BJ (cell line): ENCODE measurements at regions not wholly inside any gene's neighbourhood (a gene's known extent, or its start where the extent isn't known, plus 50 kb on each side); places are given as distances from the start of the nearest gene placed in this dataset.

Experiments used
- CTCF ChIA-PET: fragments of 350-600 bp; formaldehyde crosslinking; extraction: SDS; loops from one replicate; lab custom pipeline; 2021; ENCODE audit warnings: antibody characterized with exemption, inconsistent platforms; lab: Yijun Ruan, JAX
- POLR2A ChIA-PET: fragments of 300-600 bp; sonication (Branson Sonifier 250); formaldehyde crosslinking; extraction: SDS; loops from one replicate; lab custom pipeline; 2021; ENCODE audit warnings: antibody characterized with exemption; lab: Charles Lee
- DNase-seq: peaks from one replicate; pipeline ENCODE4 v3.0.0-alpha.2; 2011; ENCODE audit warnings: low read depth
- H3K27me3 ChIP-seq: 2 replicates; pipeline ENCODE4 v1.6.0; 2011; ENCODE audit warnings: low read length; ENCODE audit not compliant: control insufficient read depth, insufficient read depth
- H3K36me3 ChIP-seq: 2 replicates; pipeline ENCODE4 v1.5.1; 2011; ENCODE audit warnings: low read length; ENCODE audit not compliant: control insufficient read depth, insufficient read depth
- H3K4me3 ChIP-seq: 2 replicates; pipeline ENCODE4 v1.5.1; 2011; ENCODE audit warnings: low read depth, mild to moderate bottlenecking, control low read depth, low read length
- TF ChIP-seq, protein P1 (sequence below): IDR thresholded peaks from 2 replicates; pipeline ENCODE4 v1.5.1; 2011; ENCODE audit warnings: low read depth, mild to moderate bottlenecking, control low read depth, inconsistent platforms, low read length, moderate library complexity; ENCODE audit not compliant: insufficient read depth

DNA sequence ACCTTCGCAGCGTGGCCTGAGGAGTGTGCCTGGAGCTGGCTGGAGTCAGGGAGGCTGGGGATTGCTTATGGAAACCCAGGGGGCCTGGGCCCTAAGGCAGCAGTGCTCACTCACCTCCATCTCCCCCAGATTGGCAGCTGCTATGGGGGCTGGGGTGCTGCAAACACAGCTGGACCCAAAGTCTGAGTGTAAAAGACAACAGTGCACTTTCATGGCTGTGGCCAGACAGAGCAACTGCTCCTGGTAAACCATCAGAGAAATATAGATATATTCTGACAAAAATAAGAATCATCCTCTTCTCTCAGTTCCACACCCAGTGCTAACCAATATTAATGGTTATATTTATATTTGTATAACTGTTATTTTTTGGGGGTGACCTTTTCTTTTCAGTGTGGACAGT is 123.9 kb downstream of the TENT4A start:
- Histone ChIP-seq H3K4me3 (no peak overlapping the region), H3K36me3 (no peaks in the 10 kb centered on the region), H3K27me3 (no peaks in the 10 kb centered on the region; the same call in 1 of the 2 replicates)
- TF ChIP-seq, protein P1, sequence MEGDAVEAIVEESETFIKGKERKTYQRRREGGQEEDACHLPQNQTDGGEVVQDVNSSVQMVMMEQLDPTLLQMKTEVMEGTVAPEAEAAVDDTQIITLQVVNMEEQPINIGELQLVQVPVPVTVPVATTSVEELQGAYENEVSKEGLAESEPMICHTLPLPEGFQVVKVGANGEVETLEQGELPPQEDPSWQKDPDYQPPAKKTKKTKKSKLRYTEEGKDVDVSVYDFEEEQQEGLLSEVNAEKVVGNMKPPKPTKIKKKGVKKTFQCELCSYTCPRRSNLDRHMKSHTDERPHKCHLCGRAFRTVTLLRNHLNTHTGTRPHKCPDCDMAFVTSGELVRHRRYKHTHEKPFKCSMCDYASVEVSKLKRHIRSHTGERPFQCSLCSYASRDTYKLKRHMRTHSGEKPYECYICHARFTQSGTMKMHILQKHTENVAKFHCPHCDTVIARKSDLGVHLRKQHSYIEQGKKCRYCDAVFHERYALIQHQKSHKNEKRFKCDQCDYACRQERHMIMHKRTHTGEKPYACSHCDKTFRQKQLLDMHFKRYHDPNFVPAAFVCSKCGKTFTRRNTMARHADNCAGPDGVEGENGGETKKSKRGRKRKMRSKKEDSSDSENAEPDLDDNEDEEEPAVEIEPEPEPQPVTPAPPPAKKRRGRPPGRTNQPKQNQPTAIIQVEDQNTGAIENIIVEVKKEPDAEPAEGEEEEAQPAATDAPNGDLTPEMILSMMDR, result no peak
- DNase-seq, result no peak
- CTCF ChIA-PET, result interaction anchor here (1.0 to 1.4 kb wide), 2 partner anchors 16 to 70 kb away, joined by 3 to 4 read pairs; no protein-coding TSS in a partner anchor
- POLR2A ChIA-PET, result no interaction called here

DNA sequence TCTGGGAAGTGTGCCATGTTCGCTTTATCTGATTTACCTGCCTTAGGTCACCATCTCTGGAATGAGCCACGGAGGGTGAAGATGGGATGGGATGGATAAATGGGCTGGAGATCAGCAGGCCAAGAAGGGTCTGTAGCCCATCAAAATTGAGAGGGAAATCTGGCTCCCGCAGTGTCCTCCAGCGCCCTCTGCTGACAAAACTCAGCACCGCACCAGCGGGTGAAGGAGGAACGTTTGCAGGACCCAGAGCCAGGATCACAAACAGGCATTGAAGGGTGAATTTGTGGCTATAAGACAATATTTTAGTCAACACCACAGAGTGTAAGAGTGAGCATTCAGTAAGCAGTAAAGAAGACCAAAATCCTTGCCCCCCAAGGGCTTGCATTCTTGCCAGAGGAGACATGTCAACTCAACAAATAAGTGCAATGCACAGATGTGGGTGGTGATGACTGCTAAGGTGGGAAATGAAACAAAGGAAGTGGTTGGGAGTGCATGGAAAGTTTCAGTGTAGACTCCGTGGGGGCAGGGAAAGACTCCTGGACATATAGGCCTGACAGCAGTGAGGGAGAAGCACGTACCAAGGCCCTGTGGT is 124.4 kb downstream of the TENT4A start:
- Histone ChIP-seq H3K36me3 (no peaks in the 10 kb centered on the region), H3K27me3 (no peaks in the 10 kb centered on the region; the same call in 1 of the 2 replicates), H3K4me3 (no peak overlapping the region)
- TF ChIP-seq, protein P1, result peak; percentile 79
- CTCF ChIA-PET, result no interaction called here
- POLR2A ChIA-PET, result no interaction called here
- no peak for DNase-seq

DNA sequence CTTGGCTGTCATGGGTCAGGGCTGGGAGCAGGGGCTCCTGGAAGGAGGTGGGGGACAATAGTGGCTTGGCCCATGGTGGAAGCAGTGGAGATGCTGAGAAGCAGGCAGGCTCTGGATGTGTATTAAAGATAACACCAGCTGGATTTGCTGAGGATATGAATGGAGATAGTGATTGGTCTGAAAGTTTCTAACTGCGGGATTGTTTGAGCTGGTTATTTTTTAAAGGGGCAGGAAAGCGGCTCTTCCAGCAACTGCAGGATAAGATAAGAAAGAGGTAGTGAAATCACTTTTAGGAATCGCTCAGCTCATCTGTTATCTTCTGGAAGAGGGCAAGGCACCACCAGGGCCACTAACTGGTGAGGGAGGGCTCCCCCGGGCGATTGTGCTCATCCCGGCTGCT is 125.5 kb downstream of the TENT4A start:
- TF ChIP-seq, protein P1, result no peak
- Histone ChIP-seq H3K36me3 (no peaks in the 10 kb centered on the region), H3K4me3 (no peak overlapping the region), H3K27me3 (no peaks in the 10 kb centered on the region; the same call in 1 of the 2 replicates)
- CTCF ChIA-PET, result interaction anchor here (0.9 kb wide), 1 partner anchor 72 kb away, joined by 3 read pairs; no protein-coding TSS in a partner anchor
- POLR2A ChIA-PET, result no interaction called here
- no peak for DNase-seq

DNA sequence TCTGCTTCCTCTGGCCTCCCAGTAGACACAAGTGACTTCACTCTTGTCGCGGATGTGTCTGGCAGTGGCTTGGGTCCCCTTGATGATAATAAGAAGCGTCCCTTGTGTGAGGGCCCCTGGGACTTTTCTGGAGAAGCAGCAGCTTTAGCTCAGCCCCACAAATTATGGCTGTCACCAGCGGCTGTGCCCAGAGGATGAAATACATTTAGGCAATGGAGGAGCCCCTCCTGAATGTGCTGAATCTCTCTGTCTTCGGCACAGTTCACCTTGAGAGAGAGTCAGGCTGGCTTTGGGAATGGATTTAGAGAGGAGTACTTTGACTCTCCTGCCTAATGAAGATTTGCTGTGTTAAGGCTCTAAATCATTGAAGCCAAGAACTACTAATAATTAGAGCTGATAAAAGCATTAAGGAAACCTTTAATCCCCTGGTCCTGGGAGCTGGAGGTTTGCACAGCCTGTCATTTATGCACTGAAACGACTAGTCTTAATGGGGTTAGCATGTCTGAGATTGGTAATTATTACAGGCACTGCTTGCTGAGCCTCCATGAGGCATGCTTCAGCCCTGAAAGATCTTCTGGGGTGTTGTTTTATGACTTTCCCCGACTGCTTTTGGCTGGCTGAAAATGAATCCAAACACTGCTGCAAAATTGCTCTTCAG is 127.0 kb downstream of the TENT4A start:
- Histone ChIP-seq H3K4me3 (no peak overlapping the region), H3K36me3 (no peaks in the 10 kb centered on the region), H3K27me3 (no peaks in the 10 kb centered on the region; the same call in 1 of the 2 replicates)
- DNase-seq, result no peak
- ChIA-PET CTCF (interaction anchor here (0.6 kb wide), 1 partner anchor 1966 kb away, joined by 3 read pairs; no protein-coding TSS in a partner anchor), POLR2A (no interaction called here)
- TF ChIP-seq, protein P1, result no peak

DNA sequence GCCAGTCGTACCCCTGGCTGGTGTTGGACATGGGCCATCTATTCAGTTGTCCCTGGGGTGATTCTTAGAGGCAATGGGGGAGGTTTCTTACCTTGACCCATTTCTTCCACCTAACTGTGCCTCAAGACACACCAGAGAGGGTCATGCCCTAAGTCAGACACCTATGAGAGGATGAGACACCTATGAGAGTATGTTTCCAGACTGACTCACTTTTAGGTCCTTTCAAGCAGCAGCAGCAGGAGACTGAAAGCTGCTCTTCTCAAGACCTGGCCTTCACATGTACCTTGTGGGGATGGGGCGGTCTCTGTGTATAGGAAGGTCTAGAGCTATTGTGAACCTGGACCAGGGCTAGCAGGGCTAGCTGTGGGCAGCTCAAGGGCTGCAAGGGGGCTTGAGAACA is 130.1 kb downstream of the TENT4A start:
- no peak for DNase-seq
- TF ChIP-seq, protein P1, result no peak
- H3K36me3 ChIP-seq, result no peaks in the 10 kb centered on the region
- no peak overlapping the region for H3K4me3 ChIP-seq
- ChIA-PET CTCF (no interaction called here), POLR2A (no interaction called here)
- no peaks in the 10 kb centered on the region; the same call in 1 of the 2 replicates for H3K27me3 ChIP-seq
